Thoracic aorta (tissue), 2 donors: ENCODE measurements at regions not wholly inside any gene's neighbourhood (a gene's known extent, or its start where the extent isn't known, plus 50 kb on each side); places are given as distances from the start of the nearest gene placed in this dataset.

Source experiments
- ATAC-seq: fragments of 150-250 bp; one replicate; pipeline ENCODE4 v1.8.0; 2017; ENCODE audit warnings: low read depth; ENCODE audit not compliant: insufficient number of reproducible peaks, low FRiP score
- DNase-seq: peaks from one replicate; pipeline ENCODE4 v3.0.0-alpha.2; 2020; ENCODE audit warnings: low spot score
- H3K27ac ChIP-seq, 2 donors: fragments of 200-600 bp; sonication (generic); 1 replicate in 1 of 2; 2 replicates in 1 of 2; pipeline ENCODE4 v1.5.1; 2016; ENCODE audit warnings: mild to moderate bottlenecking in 2 of 2, moderate library complexity in 2 of 2
- H3K27me3 ChIP-seq: fragments of 200-600 bp; sonication (generic); replicated peaks from 2 replicates; pipeline ENCODE4 v1.6.0; 2016; ENCODE audit warnings: mild to moderate bottlenecking; ENCODE audit not compliant: insufficient read depth
- H3K36me3 ChIP-seq: fragments of 200-600 bp; sonication (generic); one replicate; pipeline ENCODE4 v1.5.1; 2016
- H3K4me1 ChIP-seq, 2 donors: fragments of 200-600 bp; sonication (generic); 1 replicate in 1 of 2; 2 replicates in 1 of 2; pipeline versions ENCODE4 v1.5.1 to v1.6.0; 2016; ENCODE audit warnings: low read depth in 2 of 2, mild to moderate bottlenecking in 1 of 2; ENCODE audit not compliant: control insufficient read depth in 1 of 2
- H3K4me3 ChIP-seq: fragments of 200-600 bp; sonication (generic); 2 replicates; pipeline ENCODE4 v1.5.1; 2016; ENCODE audit warnings: mild to moderate bottlenecking
- H3K9me3 ChIP-seq: fragments of 200-600 bp; sonication (generic); 2 replicates; pipeline ENCODE4 v1.5.1; 2016
- CTCF ChIP-seq: fragments of 200-600 bp; sonication (generic); IDR thresholded peaks from one replicate; pipeline ENCODE4 v1.5.1; 2019; ENCODE audit warnings: antibody characterized with exemption

GRCh38 chr14:104505085-104506074, 74.2 kb upstream of the C14orf180 start:
- H3K4me3 ChIP-seq: no peak overlapping the region
- no peak for DNase-seq
- H3K9me3 ChIP-seq: peaks cover 14% of the 10 kb centered on the region
- H3K27me3 ChIP-seq: no peaks in the 10 kb centered on the region
- TF ChIP-seq CTCF: no peak
- H3K36me3 ChIP-seq: no peaks in the 10 kb centered on the region
- ATAC-seq: no peak
- H3K27ac ChIP-seq: no peak overlapping the region
- no peaks in the 10 kb centered on the region for H3K4me1 ChIP-seq

- H3K4me1 ChIP-seq: no peaks in the 10 kb centered on the region
Measured at GRCh38 chr14:104506461-104507253, 72.9 kb upstream of the C14orf180 start.

GRCh38 chr14:104507443-104507842, 72.1 kb upstream of the C14orf180 start:
- H3K36me3 ChIP-seq: no peaks in the 10 kb centered on the region
- H3K27me3 ChIP-seq: no peaks in the 10 kb centered on the region
- ATAC-seq (no peak), DNase-seq (no peak)
- no peak overlapping the region for H3K4me3 ChIP-seq
- H3K27ac ChIP-seq: no peak overlapping the region
- TF ChIP-seq CTCF: no peak
- peaks cover 6% of the 10 kb centered on the region for H3K9me3 ChIP-seq
- no peaks in the 10 kb centered on the region for H3K4me1 ChIP-seq

More at GRCh38 chr14:104506461-104507253, 72.9 kb upstream of the C14orf180 start:
- Histone ChIP-seq H3K9me3 (peaks cover 14% of the 10 kb centered on the region), H3K4me3 (no peak overlapping the region), H3K36me3 (no peaks in the 10 kb centered on the region), H3K27me3 (no peaks in the 10 kb centered on the region), H3K27ac (no peak overlapping the region)
- no peak for DNase-seq
- no peak for ATAC-seq
- no peak for TF ChIP-seq CTCF

- no peak for DNase-seq
- H3K27ac ChIP-seq: no peak overlapping the region
- no peaks in the 10 kb centered on the region for H3K4me1 ChIP-seq
- peaks cover 3% of the 10 kb centered on the region for H3K9me3 ChIP-seq
- no peak overlapping the region for H3K4me3 ChIP-seq
- ATAC-seq: no peak
- no peaks in the 10 kb centered on the region for H3K27me3 ChIP-seq
- TF ChIP-seq CTCF: no peak
- H3K36me3 ChIP-seq: no peaks in the 10 kb centered on the region
Measured at GRCh38 chr14:104509673-104510072, 69.9 kb upstream of the C14orf180 start.

- no peaks in the 10 kb centered on the region for H3K4me1 ChIP-seq
- H3K36me3 ChIP-seq: no peaks in the 10 kb centered on the region
- DNase-seq: no peak
- no peaks in the 10 kb centered on the region for H3K27me3 ChIP-seq
- no peak for TF ChIP-seq CTCF
- no peak overlapping the region for H3K4me3 ChIP-seq
- no peak overlapping the region for H3K27ac ChIP-seq
- peaks cover 3% of the 10 kb centered on the region for H3K9me3 ChIP-seq
- ATAC-seq: no peak
Measured at GRCh38 chr14:104510216-104510615, 69.3 kb upstream of the C14orf180 start.
